ENCODE measurements at regions not wholly inside any gene's neighbourhood (a gene's known extent, or its start where the extent isn't known, plus 50 kb on each side); places are given as distances from the start of the nearest gene placed in this dataset.
"Not testable (repeated sequence)": the region's sequence is repeated elsewhere in the genome, so short reads cannot be mapped to it uniquely, and the experiment has no call there.

GRCh38 chr6:153526479-153526878 is 395.4 kb upstream of the RGS17 start:
- DNase-seq = no peak

GRCh38 chr6:153525998-153526397 is 394.9 kb upstream of the RGS17 start:
- no peak for DNase-seq

GRCh38 chr6:153523390-153523789 is 392.3 kb upstream of the RGS17 start:
- no peak for DNase-seq

- peak in 1 of 2 donors; percentile 12 for DNase-seq
Measured at GRCh38 chr6:153511896-153512496, 380.9 kb upstream of the RGS17 start.

GRCh38 chr6:153503810-153504209 is 372.7 kb upstream of the RGS17 start:
- DNase-seq = no peak

GRCh38 chr6:153493501-153493900 is 362.4 kb upstream of the RGS17 start:
- no peak for DNase-seq

- no peak for DNase-seq
Measured at GRCh38 chr6:153489479-153489878, 358.4 kb upstream of the RGS17 start.

GRCh38 chr6:153488267-153488666 is 357.2 kb upstream of the RGS17 start:
- no peak for DNase-seq

- no peak for DNase-seq
Measured at GRCh38 chr6:153485072-153485471, 354.0 kb upstream of the RGS17 start.

- no peak for DNase-seq
Measured at GRCh38 chr6:153484056-153484455, 353.0 kb upstream of the RGS17 start.

- DNase-seq = no peak
Measured at GRCh38 chr6:153476243-153476642, 345.2 kb upstream of the RGS17 start.

GRCh38 chr6:153465050-153465449 is 334.0 kb upstream of the RGS17 start:
- no peak for DNase-seq

GRCh38 chr6:153449279-153449678 is 318.2 kb upstream of the RGS17 start:
- no peak for DNase-seq

GRCh38 chr6:153442749-153443148 is 311.7 kb upstream of the RGS17 start:
- DNase-seq = not testable (repeated sequence)

- DNase-seq = no peak
Measured at GRCh38 chr6:153442096-153442495, 311.0 kb upstream of the RGS17 start.

GRCh38 chr6:153437193-153437592 is 306.1 kb upstream of the RGS17 start:
- no peak for DNase-seq

- no peak for DNase-seq
Measured at GRCh38 chr6:153436351-153436750, 305.3 kb upstream of the RGS17 start.

GRCh38 chr6:153435787-153436186 is 304.7 kb upstream of the RGS17 start:
- DNase-seq = no peak

- DNase-seq = no peak
Measured at GRCh38 chr6:153425536-153425935, 294.5 kb upstream of the RGS17 start.

GRCh38 chr6:153424719-153425400 is 293.8 kb upstream of the RGS17 start:
- DNase-seq = no peak

GRCh38 chr6:153412519-153412918 is 281.4 kb upstream of the RGS17 start:
- no peak for DNase-seq

- DNase-seq = no peak
Measured at GRCh38 chr6:153411070-153411648, 280.1 kb upstream of the RGS17 start.

GRCh38 chr6:153405931-153406330 is 274.8 kb upstream of the RGS17 start:
- no peak for DNase-seq

GRCh38 chr6:153401751-153402150 is 270.7 kb upstream of the RGS17 start:
- no peak for DNase-seq

- DNase-seq = no peak
Measured at GRCh38 chr6:153392156-153392555, 261.1 kb upstream of the RGS17 start.
